HUES6 (cell line): ENCODE measurements at regions not wholly inside any gene's neighbourhood (a gene's known extent, or its start where the extent isn't known, plus 50 kb on each side); places are given as distances from the start of the nearest gene placed in this dataset.
"Not testable (repeated sequence)": the region's sequence is repeated elsewhere in the genome, so short reads cannot be mapped to it uniquely, and the experiment has no call there.

Experiments
- H3K27ac ChIP-seq: 2 replicates; pipeline ENCODE4 v1.7.0; 2013; ENCODE audit warnings: low read depth, mild to moderate bottlenecking, low read length, inconsistent platforms
- H3K27me3 ChIP-seq: 2 replicates; pipeline ENCODE4 v1.6.1; 2013; ENCODE audit warnings: low read length; ENCODE audit not compliant: control insufficient read depth, insufficient read depth
- H3K36me3 ChIP-seq: 2 replicates; pipeline ENCODE4 v1.6.1; 2013; ENCODE audit warnings: low read length; ENCODE audit not compliant: control insufficient read depth, insufficient read depth
- H3K4me1 ChIP-seq: 2 replicates; pipeline ENCODE4 v1.6.1; 2013; ENCODE audit warnings: low read length; ENCODE audit not compliant: control insufficient read depth, insufficient read depth
- H3K4me3 ChIP-seq: 2 replicates; pipeline ENCODE4 v1.5.1; 2013; ENCODE audit warnings: low read depth, low read length
- H3K9ac ChIP-seq: one replicate; pipeline ENCODE4 v1.6.1; 2013; ENCODE audit warnings: mild to moderate bottlenecking, low read length
- H3K9me3 ChIP-seq: 2 replicates; pipeline ENCODE4 v1.6.1; 2013; ENCODE audit warnings: low read depth, low read length; ENCODE audit not compliant: control insufficient read depth, insufficient read depth

DNA sequence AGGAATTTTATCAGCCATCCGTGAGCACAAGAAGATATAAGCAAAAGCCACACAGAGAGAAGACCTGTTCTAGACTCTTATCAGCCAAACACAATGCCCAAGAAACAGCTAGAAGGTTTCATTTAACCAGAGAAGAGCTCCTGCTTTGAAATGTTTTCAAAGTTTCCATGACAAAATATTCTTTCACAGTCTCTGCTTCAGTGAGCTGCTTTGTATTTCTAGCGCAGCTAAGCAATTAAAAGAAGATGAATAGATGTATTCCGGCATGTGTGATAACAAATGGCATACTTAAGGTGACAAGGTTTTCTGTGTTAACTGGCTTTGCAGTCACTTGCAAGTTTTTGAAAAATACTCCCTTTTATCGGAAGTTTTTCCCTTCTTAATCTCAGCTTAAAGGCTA lies 78.9 kb upstream of the NXPH1 start:
- H3K4me1 ChIP-seq, result peaks cover under 1% of the 10 kb centered on the region; the same call in 1 of the 2 replicates
- H3K27ac ChIP-seq, result no peak overlapping the region
- no peak overlapping the region for H3K4me3 ChIP-seq
- H3K9me3 ChIP-seq, result peaks cover 8% of the 10 kb centered on the region
- no peaks in the 10 kb centered on the region for H3K27me3 ChIP-seq
- H3K36me3 ChIP-seq, result no peaks in the 10 kb centered on the region
- no peak overlapping the region for H3K9ac ChIP-seq

DNA sequence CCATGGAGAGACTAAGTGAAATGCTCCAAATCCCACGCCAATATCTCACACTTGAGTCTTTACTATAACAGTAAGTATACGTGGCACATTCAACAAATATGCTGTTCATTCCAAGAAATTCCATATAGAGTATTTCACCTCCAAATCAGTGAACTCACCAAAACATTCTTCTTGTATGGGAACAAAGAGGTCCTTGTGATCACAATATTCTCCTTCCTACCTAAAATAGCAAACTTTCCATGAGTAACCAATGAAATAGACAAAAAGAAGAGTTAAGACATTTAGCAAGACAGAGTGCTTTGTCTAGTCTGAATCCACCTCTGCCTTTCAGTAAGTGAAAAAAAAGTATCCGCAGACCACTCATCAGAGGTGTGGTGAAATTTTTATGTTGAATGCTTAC lies 77.3 kb upstream of the NXPH1 start:
- Histone ChIP-seq H3K9ac (no peak overlapping the region), H3K27me3 (no peaks in the 10 kb centered on the region), H3K4me1 (peaks cover 16% of the 10 kb centered on the region), H3K36me3 (no peaks in the 10 kb centered on the region), H3K9me3 (peaks cover 11% of the 10 kb centered on the region; the same call in 1 of the 2 replicates), H3K27ac (no peak overlapping the region), H3K4me3 (no peak overlapping the region)

GRCh38 chr7:8357536-8357935 lies 75.9 kb upstream of the NXPH1 start:
- Histone ChIP-seq H3K4me3 (no peak overlapping the region), H3K9ac (no peak overlapping the region), H3K9me3 (peaks cover 11% of the 10 kb centered on the region; the same call in 1 of the 2 replicates), H3K36me3 (no peaks in the 10 kb centered on the region), H3K27ac (no peak overlapping the region), H3K4me1 (peaks cover 31% of the 10 kb centered on the region), H3K27me3 (no peaks in the 10 kb centered on the region)

GRCh38 chr7:8360564-8361153 lies 72.8 kb upstream of the NXPH1 start:
- Histone ChIP-seq H3K4me1 (peaks cover 52% of the 10 kb centered on the region), H3K27ac (peak overlapping the region; percentile 89), H3K36me3 (no peaks in the 10 kb centered on the region), H3K27me3 (no peaks in the 10 kb centered on the region), H3K9me3 (peaks cover 11% of the 10 kb centered on the region; the same call in 1 of the 2 replicates), H3K9ac (peak overlapping the region; percentile 27), H3K4me3 (no peak overlapping the region)

- Histone ChIP-seq H3K4me1 (peaks cover 52% of the 10 kb centered on the region), H3K4me3 (no peak overlapping the region), H3K9ac (peak overlapping the region; percentile 20), H3K9me3 (peaks cover 11% of the 10 kb centered on the region; the same call in 1 of the 2 replicates), H3K36me3 (no peaks in the 10 kb centered on the region), H3K27ac (peak overlapping the region; percentile 89), H3K27me3 (no peaks in the 10 kb centered on the region)
These were observed 70.6 kb upstream of the NXPH1 start for GRCh38 chr7:8362723-8363369.

DNA sequence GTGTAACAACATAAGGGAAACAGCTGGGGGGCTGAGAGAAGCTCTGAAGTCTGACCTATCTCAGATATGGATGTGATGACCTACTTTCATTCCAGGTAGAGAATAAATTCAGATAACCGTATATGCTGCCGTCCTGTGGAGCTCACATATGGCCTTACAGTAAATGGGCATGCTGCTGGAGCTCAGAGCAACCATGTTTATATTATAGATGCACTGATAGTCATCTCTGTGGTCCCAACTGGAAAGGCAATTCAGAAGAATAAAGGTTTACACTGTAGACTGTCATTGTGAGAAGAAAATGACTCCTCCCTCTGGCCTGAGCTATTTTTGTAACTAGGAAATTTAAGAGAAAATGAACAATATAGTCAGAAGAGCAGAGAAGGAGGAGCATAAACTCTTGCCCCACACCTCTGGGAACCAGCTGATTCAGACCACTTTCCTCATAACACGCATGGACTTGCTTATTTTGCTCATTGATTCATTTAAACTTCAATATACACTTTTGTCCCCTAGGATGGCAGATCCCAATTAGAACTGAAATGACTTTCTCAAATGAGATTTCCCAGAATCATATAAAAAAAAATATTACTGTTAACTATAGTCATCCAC lies 69.9 kb upstream of the NXPH1 start:
- Histone ChIP-seq H3K4me3 (no peak overlapping the region), H3K9me3 (peaks cover 11% of the 10 kb centered on the region; the same call in 1 of the 2 replicates), H3K27ac (peak overlapping the region; percentile 89), H3K36me3 (no peaks in the 10 kb centered on the region), H3K4me1 (peaks cover 52% of the 10 kb centered on the region), H3K9ac (peak overlapping the region; percentile 20), H3K27me3 (no peaks in the 10 kb centered on the region)

GRCh38 chr7:8365499-8366110 lies 67.8 kb upstream of the NXPH1 start:
- no peak overlapping the region for H3K4me3 ChIP-seq
- no peaks in the 10 kb centered on the region for H3K27me3 ChIP-seq
- no peaks in the 10 kb centered on the region for H3K36me3 ChIP-seq
- no peak overlapping the region for H3K27ac ChIP-seq
- no peak overlapping the region for H3K9ac ChIP-seq
- no peaks in the 10 kb centered on the region for H3K9me3 ChIP-seq
- peaks cover 41% of the 10 kb centered on the region for H3K4me1 ChIP-seq

DNA sequence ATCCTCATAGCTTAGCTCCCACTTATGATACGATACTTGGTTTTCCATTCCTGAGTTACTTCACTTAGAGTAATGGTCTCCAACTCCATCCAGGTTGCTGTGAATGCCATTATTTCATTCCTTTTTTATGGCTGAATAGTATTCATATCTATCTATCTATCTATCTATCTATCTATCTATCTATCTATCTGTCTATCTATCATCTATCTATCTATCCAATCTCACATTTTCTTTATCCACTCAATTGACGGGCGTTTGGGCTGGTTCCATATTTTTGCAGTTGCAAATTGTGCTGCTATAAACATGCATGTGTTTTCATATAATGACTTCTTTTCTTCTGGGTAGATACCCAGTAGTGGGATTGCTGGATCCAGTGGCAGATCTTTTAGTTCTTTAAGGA lies 65.4 kb upstream of the NXPH1 start:
- H3K9ac ChIP-seq, H3K27me3 ChIP-seq, H3K4me3 ChIP-seq, H3K9me3 ChIP-seq, H3K36me3 ChIP-seq, H3K27ac ChIP-seq: not testable (repeated sequence)
- peaks cover 29% of the 10 kb centered on the region for H3K4me1 ChIP-seq

- H3K9me3 ChIP-seq, result peaks cover 17% of the 10 kb centered on the region
- no peak overlapping the region for H3K27ac ChIP-seq
- H3K4me3 ChIP-seq, result no peak overlapping the region; the same call in 1 of the 2 replicates
- H3K27me3 ChIP-seq, result no peaks in the 10 kb centered on the region
- no peaks in the 10 kb centered on the region for H3K36me3 ChIP-seq
- H3K9ac ChIP-seq, result no peak overlapping the region
- peaks cover 12% of the 10 kb centered on the region for H3K4me1 ChIP-seq
These were observed 61.7 kb upstream of the NXPH1 start for GRCh38 chr7:8371742-8372141.

DNA sequence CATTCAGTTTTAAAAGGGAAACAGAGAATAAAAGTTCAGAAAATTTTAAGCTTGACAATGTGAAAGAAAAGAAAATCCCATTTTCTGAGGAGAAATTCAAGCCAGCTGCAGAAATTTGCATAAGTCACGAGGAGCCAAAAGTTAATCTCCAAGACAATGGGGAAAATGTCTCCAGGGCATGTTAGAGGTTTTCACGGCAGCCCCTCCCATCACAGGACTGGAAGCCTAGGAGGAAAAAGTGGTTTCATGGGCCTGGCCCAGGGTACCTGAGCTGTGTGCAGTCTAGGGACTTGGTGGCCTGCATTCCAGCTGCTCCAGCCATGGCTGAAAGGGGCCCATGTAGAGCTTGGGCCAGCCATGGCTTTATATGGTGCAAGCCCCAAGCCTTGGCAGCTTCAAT lies 59.6 kb upstream of the NXPH1 start:
- Histone ChIP-seq H3K27me3 (no peaks in the 10 kb centered on the region), H3K9me3 (peaks cover 17% of the 10 kb centered on the region), H3K4me3 (no peak overlapping the region), H3K27ac (no peak overlapping the region), H3K4me1 (peaks cover 16% of the 10 kb centered on the region), H3K36me3 (no peaks in the 10 kb centered on the region), H3K9ac (no peak overlapping the region)
